ENCODE measurements at regions not wholly inside any gene's neighbourhood (a gene's known extent, or its start where the extent isn't known, plus 50 kb on each side); places are given as distances from the start of the nearest gene placed in this dataset.

GRCh38 chr1:195828325-195828724 is 779.9 kb downstream of the KCNT2 start:
- TF ChIP-seq CTCF (conservative IDR thresholded peaks at IDR 0.05; ENCODE audit: low read length) (no peak), EZH2phosphoT487 (IDR thresholded peaks at IDR 0.05; ENCODE audit: borderline replicate concordance, low read depth, low read length) (no peak)
